Progenitor cell of endocrine pancreas (in vitro differentiated cells): ENCODE measurements at regions not wholly inside any gene's neighbourhood (a gene's known extent, or its start where the extent isn't known, plus 50 kb on each side); places are given as distances from the start of the nearest gene placed in this dataset.

ENCODE experiments used
- DNase-seq: peaks from one replicate; pipeline ENCODE4 v3.0.0; 2021; ENCODE audit warnings: low spot score; ENCODE audit not compliant: unreplicated experiment
- H3K27ac Mint-ChIP-seq: 2 replicates; pipeline ENCODE4 v1.8.0; 2021; ENCODE audit warnings: mild to moderate bottlenecking, moderate library complexity, mixed read lengths
- H3K27me3 Mint-ChIP-seq: 2 replicates; pipeline ENCODE4 v1.8.0; 2021; ENCODE audit warnings: mixed read lengths
- H3K36me3 Mint-ChIP-seq: 2 replicates; pipeline ENCODE4 v1.8.0; 2022; ENCODE audit warnings: mixed read lengths; ENCODE audit not compliant: insufficient read depth
- H3K4me1 Mint-ChIP-seq: 2 replicates; pipeline ENCODE4 v1.8.0; 2021; ENCODE audit warnings: low read depth, mixed read lengths
- H3K4me3 Mint-ChIP-seq: 2 replicates; pipeline ENCODE4 v1.8.0; 2021; ENCODE audit warnings: low read depth, mild to moderate bottlenecking, moderate library complexity, mixed read lengths
- H3K9me3 Mint-ChIP-seq: 2 replicates; pipeline ENCODE4 v1.8.0; 2021; ENCODE audit warnings: low read depth, mixed read lengths
- CTCF ChIP-seq: fragments of 200-600 bp; sonication (generic); IDR thresholded peaks from one replicate; pipeline ENCODE4 v1.5.0; 2021; ENCODE audit warnings: antibody characterized with exemption, mild to moderate bottlenecking; ENCODE audit not compliant: unreplicated experiment

- Mint-ChIP-seq H3K9me3 (peaks cover 15% of the 10 kb centered on the region), H3K4me1 (peaks cover 23% of the 10 kb centered on the region), H3K27ac (peak overlapping the region; percentile 12), H3K4me3 (no peak overlapping the region), H3K36me3 (peaks cover 5% of the 10 kb centered on the region), H3K27me3 (no peaks in the 10 kb centered on the region)
- no peak for DNase-seq
- no peak for TF ChIP-seq CTCF
Observed at GRCh38 chr10:78330884-78331283, 297.2 kb downstream of the RPS24 start.

GRCh38 chr10:78331391-78331922 lies 297.8 kb downstream of the RPS24 start:
- TF ChIP-seq CTCF = no peak
- peaks cover 9% of the 10 kb centered on the region for H3K9me3 Mint-ChIP-seq
- H3K36me3 Mint-ChIP-seq = peaks cover 1% of the 10 kb centered on the region
- no peak overlapping the region for H3K27ac Mint-ChIP-seq
- no peak overlapping the region for H3K4me3 Mint-ChIP-seq
- H3K4me1 Mint-ChIP-seq = peaks cover 28% of the 10 kb centered on the region
- no peaks in the 10 kb centered on the region for H3K27me3 Mint-ChIP-seq
- DNase-seq = no peak

GRCh38 chr10:78332012-78332411 lies 298.3 kb downstream of the RPS24 start:
- H3K27ac Mint-ChIP-seq = no peak overlapping the region
- peaks cover 6% of the 10 kb centered on the region for H3K9me3 Mint-ChIP-seq
- H3K4me3 Mint-ChIP-seq = no peak overlapping the region
- no peak for DNase-seq
- H3K4me1 Mint-ChIP-seq = peaks cover 32% of the 10 kb centered on the region
- peaks cover 1% of the 10 kb centered on the region for H3K36me3 Mint-ChIP-seq
- no peaks in the 10 kb centered on the region for H3K27me3 Mint-ChIP-seq
- no peak for TF ChIP-seq CTCF

GRCh38 chr10:78332657-78333056 lies 299.0 kb downstream of the RPS24 start:
- no peak for TF ChIP-seq CTCF
- H3K36me3 Mint-ChIP-seq = no peaks in the 10 kb centered on the region
- no peak for DNase-seq
- no peaks in the 10 kb centered on the region for H3K27me3 Mint-ChIP-seq
- H3K9me3 Mint-ChIP-seq = peaks cover 2% of the 10 kb centered on the region
- peaks cover 32% of the 10 kb centered on the region for H3K4me1 Mint-ChIP-seq
- no peak overlapping the region for H3K4me3 Mint-ChIP-seq
- H3K27ac Mint-ChIP-seq = no peak overlapping the region

- peaks cover 32% of the 10 kb centered on the region for H3K4me1 Mint-ChIP-seq
- no peak overlapping the region for H3K27ac Mint-ChIP-seq
- DNase-seq = no peak
- peaks cover 3% of the 10 kb centered on the region for H3K27me3 Mint-ChIP-seq
- no peak for TF ChIP-seq CTCF
- H3K36me3 Mint-ChIP-seq = no peaks in the 10 kb centered on the region
- no peak overlapping the region for H3K4me3 Mint-ChIP-seq
- H3K9me3 Mint-ChIP-seq = no peaks in the 10 kb centered on the region
Observed at GRCh38 chr10:78333362-78334143, 299.9 kb downstream of the RPS24 start.
